Retinal pigment epithelial cell (primary cell): ENCODE measurements at regions not wholly inside any gene's neighbourhood (a gene's known extent, or its start where the extent isn't known, plus 50 kb on each side); places are given as distances from the start of the nearest gene placed in this dataset.
"Not testable (repeated sequence)": the region's sequence is repeated elsewhere in the genome, so short reads cannot be mapped to it uniquely, and the experiment has no call there.

Source experiments
- DNase-seq: peaks from one replicate; pipeline ENCODE4 v3.0.0-alpha.2; 2010; ENCODE audit warnings: low read depth
- H3K4me3 ChIP-seq: 2 replicates; pipeline ENCODE4 v1.5.1; 2011; ENCODE audit warnings: mild to moderate bottlenecking, low read length, control low read depth, moderate library complexity
- TF ChIP-seq, protein P1 (sequence below): conservative IDR thresholded peaks from 2 replicates; pipeline ENCODE4 v1.5.1; 2011; ENCODE audit warnings: low read depth, low read length, control low read depth, inconsistent platforms

DNA sequence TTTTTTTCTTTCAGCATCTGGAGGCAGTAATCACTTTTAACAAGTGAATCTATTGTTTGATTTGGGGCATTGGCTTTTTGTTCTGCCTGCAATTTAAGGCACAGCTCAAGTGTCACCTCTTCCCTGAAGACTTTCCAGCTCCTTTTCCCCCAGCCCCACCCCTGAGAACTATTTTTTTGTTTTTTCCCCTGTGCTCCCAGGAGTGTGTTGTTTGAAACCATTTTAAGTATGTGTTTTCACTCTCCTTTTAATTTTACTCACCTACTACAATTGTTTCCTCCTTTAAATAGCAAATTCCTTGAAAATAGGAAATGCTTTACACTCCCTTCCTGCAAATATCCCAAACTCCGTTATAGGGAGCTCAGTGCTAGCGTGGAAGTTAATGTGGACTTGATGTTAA lies 286.7 kb upstream of the PROK2 start:
- H3K4me3 ChIP-seq: no peak overlapping the region
- no peak for DNase-seq
- TF ChIP-seq, protein P1, sequence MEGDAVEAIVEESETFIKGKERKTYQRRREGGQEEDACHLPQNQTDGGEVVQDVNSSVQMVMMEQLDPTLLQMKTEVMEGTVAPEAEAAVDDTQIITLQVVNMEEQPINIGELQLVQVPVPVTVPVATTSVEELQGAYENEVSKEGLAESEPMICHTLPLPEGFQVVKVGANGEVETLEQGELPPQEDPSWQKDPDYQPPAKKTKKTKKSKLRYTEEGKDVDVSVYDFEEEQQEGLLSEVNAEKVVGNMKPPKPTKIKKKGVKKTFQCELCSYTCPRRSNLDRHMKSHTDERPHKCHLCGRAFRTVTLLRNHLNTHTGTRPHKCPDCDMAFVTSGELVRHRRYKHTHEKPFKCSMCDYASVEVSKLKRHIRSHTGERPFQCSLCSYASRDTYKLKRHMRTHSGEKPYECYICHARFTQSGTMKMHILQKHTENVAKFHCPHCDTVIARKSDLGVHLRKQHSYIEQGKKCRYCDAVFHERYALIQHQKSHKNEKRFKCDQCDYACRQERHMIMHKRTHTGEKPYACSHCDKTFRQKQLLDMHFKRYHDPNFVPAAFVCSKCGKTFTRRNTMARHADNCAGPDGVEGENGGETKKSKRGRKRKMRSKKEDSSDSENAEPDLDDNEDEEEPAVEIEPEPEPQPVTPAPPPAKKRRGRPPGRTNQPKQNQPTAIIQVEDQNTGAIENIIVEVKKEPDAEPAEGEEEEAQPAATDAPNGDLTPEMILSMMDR: no peak

- TF ChIP-seq, protein P1: no peak
- H3K4me3 ChIP-seq: no peak overlapping the region
- DNase-seq: no peak
Observed at GRCh38 chr3:72070005-72070404, 285.1 kb upstream of the PROK2 start.

DNA sequence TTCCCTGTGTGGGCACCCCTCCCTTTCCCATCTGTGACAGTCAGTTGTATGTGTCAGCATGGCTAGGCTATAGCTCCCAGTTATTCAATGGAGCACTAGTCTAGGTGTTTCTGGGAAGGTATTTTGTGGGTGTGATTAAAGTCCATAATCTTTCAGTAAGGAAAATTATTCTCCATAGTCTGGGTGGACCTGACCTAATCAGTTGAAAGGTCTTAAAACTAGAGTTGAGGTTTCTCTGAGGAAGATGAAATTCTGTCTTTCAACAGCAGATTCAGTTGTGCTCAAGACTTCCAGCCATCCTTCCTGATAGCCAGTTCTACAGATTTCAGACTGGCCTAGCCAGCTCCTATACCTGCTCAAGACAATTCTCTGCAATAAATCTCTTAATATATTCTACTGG lies 284.6 kb upstream of the PROK2 start:
- no peak for DNase-seq
- TF ChIP-seq, protein P1: no peak
- H3K4me3 ChIP-seq: no peak overlapping the region

GRCh38 chr3:72068621-72069020 lies 283.7 kb upstream of the PROK2 start:
- no peak for DNase-seq
- TF ChIP-seq, protein P1: no peak
- no peak overlapping the region for H3K4me3 ChIP-seq

DNA sequence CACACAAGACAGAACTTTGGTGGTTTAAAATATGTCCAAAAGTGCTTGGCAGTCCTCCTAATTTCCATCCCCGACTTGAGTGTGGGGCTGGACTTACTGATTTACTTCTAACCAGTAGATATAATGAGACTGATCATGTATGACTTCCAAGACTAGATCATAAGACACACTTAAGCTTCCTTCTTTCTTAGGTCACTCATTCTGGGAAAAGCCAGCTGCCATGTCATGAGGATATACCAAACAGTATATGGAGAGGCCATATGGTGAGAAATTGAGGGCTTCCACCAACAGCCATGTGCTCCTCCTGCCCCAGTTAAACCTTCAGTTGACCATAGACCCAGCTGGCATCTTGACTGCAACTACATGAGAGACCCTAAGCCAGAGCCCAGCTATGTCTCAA lies 282.8 kb upstream of the PROK2 start:
- no peak overlapping the region for H3K4me3 ChIP-seq
- DNase-seq: no peak
- TF ChIP-seq, protein P1: no peak

DNA sequence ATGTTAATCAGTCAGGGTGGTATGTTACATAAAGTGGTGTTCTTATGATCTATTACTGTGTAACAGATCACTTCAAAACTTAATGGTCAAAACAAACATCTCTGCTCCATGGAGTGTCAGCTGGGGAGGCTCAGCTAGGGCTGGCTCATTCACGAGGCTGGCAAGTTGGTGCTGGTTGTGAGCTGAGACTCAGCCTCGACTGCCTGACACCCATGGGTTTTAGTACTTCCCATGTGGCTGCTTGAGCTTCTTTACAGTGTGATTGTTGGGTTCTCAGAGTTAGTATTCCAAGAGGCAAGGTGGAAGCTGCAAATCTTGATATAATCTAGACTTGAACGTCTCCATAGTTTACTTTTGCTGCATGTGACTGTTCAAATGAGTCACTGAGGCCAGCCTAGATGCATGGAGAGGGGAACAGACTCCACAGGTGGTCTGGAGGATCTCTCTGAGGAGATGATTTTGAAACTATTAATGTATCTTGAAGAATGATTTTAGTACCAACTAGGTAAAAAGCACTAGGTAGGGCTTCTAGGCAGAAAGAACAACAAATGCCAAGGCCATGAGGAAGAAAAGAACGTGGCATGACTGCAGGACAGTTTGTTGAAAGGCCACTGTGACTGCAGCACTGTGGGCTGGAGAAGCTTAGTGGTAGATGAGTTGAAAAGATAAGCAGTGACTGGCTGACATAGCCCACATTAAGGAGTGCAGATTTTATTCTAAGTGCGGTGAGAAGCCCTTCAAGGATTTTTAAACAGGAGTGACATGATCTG lies 281.1 kb upstream of the PROK2 start:
- TF ChIP-seq, protein P1: no peak
- no peak for DNase-seq
- H3K4me3 ChIP-seq: no peak overlapping the region

DNA sequence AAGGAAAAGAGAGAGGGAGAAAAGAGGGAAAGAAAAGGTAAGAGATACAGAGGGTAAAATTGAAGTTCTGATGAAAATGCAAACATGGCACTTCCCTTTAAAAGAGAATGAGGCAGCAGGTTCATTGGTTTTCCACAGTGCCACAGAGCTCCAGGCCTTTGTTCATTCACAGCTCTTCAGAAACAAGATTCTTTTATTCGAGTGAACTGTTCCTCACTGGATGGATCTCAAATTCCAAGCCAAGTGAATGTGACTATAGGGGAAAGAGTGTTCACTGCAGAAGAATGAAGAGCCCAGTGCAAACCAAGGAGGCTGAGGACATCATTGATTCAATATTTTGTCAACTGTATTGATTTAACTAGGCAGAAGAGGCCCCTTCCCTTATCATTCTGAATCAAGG lies 280.3 kb upstream of the PROK2 start:
- no peak overlapping the region for H3K4me3 ChIP-seq
- DNase-seq: no peak

DNA sequence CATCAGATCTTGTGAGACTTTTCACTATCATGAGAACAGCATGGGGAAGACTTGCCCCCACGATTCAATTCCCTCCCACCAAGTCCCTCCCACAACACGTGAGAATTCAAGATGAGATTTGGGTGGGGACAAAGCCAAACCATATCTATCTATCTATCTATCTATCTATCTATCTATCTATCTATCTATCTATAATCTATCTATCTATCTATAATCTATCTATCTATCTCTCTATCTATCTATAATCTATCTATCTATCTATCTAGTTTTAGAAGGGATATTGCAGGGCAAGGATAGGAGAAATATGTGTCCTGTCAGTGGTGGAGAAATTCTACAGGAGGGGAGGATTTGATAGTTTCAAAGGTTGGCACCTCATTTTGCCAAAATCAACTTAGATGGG lies 279.8 kb upstream of the PROK2 start:
- DNase-seq, H3K4me3 ChIP-seq: not testable (repeated sequence)

More for the DNA sequence above, 280.3 kb upstream of the PROK2 start:
- TF ChIP-seq, protein P1: no peak
